ENCODE measurements at regions not wholly inside any gene's neighbourhood (a gene's known extent, or its start where the extent isn't known, plus 50 kb on each side); places are given as distances from the start of the nearest gene placed in this dataset.

DNA sequence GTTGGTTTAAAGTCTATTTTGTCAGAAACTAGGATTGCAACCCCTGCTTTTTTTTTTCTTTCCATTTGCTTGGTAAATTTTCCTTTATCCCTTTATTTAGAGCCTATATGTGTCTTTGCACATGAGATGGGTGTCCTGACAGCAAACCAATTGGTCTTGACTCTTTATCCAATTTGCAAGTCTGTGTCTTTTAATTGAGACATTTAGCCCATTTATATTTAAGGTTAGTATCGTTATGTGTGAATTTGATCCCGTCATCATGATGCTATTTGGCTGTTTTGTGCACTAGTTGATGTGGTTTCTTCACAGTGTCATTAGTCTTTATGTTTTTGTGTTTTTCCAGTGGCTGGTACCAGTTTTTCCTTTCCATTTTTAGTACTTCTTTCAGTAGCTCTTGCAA, 127.7 kb upstream of the ZNF267 start:
- no peak overlapping the region for H3K4me3 ChIP-seq (ENCODE audit: low read depth, low read length, poor library complexity, severe bottlenecking)
- H3K9ac ChIP-seq (ENCODE audit: low read length) = no peak overlapping the region
- no peaks in the 10 kb centered on the region for H3K9me2 ChIP-seq (ENCODE audit: low read depth, low read length)
- no peaks in the 10 kb centered on the region for H4K20me1 ChIP-seq (ENCODE audit: insufficient read depth, low read length)
- H3K27me3 ChIP-seq (ENCODE audit: insufficient read depth, low read length) = no peaks in the 10 kb centered on the region
- H3K9me3 ChIP-seq (ENCODE audit: low read length) = peaks cover 18% of the 10 kb centered on the region
- TF ChIP-seq EZH2 (IDR thresholded peaks at IDR 0.05; ENCODE audit: borderline replicate concordance, low read length) = no peak
- TF ChIP-seq, protein P1, sequence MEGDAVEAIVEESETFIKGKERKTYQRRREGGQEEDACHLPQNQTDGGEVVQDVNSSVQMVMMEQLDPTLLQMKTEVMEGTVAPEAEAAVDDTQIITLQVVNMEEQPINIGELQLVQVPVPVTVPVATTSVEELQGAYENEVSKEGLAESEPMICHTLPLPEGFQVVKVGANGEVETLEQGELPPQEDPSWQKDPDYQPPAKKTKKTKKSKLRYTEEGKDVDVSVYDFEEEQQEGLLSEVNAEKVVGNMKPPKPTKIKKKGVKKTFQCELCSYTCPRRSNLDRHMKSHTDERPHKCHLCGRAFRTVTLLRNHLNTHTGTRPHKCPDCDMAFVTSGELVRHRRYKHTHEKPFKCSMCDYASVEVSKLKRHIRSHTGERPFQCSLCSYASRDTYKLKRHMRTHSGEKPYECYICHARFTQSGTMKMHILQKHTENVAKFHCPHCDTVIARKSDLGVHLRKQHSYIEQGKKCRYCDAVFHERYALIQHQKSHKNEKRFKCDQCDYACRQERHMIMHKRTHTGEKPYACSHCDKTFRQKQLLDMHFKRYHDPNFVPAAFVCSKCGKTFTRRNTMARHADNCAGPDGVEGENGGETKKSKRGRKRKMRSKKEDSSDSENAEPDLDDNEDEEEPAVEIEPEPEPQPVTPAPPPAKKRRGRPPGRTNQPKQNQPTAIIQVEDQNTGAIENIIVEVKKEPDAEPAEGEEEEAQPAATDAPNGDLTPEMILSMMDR (IDR thresholded peaks at IDR 0.05; ENCODE audit: low read length) = no peak
- no peaks in the 10 kb centered on the region for H3K4me1 ChIP-seq (ENCODE audit: insufficient read depth, low read length, severe bottlenecking)
- no peaks in the 10 kb centered on the region for H3F3A ChIP-seq (ENCODE audit: insufficient read depth, low read length)
- no peak overlapping the region for H2AFZ ChIP-seq (ENCODE audit: low read length)
- peaks cover 30% of the 10 kb centered on the region for H3K36me3 ChIP-seq (ENCODE audit: insufficient read depth, low read length)
- H3K79me2 ChIP-seq (ENCODE audit: insufficient read depth, low read length) = 0 out of 2 replicates have a peak, but pooled peaks cover 3% of the 10 kb centered on the region
- no peak overlapping the region for H3K27ac ChIP-seq (ENCODE audit: low read depth, low read length, poor library complexity, severe bottlenecking)
- H3K4me2 ChIP-seq (ENCODE audit: low read length) = no peak overlapping the region

DNA sequence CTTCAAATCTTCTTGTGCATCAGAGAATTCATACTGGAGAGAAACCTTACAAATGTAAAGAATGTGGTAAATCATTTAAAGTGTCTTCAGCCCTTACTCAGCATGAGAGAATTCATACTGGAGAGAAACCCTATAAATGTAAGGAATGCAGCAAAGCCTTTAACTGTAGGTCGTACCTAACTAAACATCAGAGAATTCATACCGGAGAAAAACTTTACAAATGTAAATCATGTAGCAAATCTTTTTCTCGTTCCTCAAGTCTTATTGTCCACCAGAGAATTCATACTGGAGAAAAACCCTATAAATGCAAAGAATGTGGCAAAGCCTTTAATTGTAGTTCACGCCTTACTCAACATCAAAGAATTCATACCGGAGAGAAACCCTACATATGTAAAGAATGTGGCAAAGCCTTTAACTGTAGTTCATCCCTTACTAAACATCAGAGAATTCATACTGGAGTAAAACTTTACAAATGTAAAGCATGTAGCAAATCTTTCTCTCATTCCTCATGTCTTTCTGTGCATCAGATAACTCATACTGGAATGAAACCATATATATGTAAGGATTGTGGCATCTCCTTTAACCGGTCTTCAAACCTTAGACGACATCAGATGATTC, 118.5 kb upstream of the ZNF267 start:
- H3K9ac ChIP-seq (ENCODE audit: low read length) = no peak overlapping the region
- H3K27me3 ChIP-seq (ENCODE audit: insufficient read depth, low read length) = no peaks in the 10 kb centered on the region
- H3K79me2 ChIP-seq (ENCODE audit: insufficient read depth, low read length) = no peaks in the 10 kb centered on the region
- H2AFZ ChIP-seq (ENCODE audit: low read length) = no peak overlapping the region
- H3K4me3 ChIP-seq (ENCODE audit: low read depth, low read length, poor library complexity, severe bottlenecking) = no peak overlapping the region
- H4K20me1 ChIP-seq (ENCODE audit: insufficient read depth, low read length) = no peaks in the 10 kb centered on the region
- TF ChIP-seq, protein P1 (IDR thresholded peaks at IDR 0.05; ENCODE audit: low read length) = no peak
- no peak for TF ChIP-seq EZH2 (IDR thresholded peaks at IDR 0.05; ENCODE audit: borderline replicate concordance, low read length)
- H3F3A ChIP-seq (ENCODE audit: insufficient read depth, low read length) = no peaks in the 10 kb centered on the region
- peaks cover 63% of the 10 kb centered on the region for H3K36me3 ChIP-seq (ENCODE audit: insufficient read depth, low read length)
- H3K27ac ChIP-seq (ENCODE audit: low read depth, low read length, poor library complexity, severe bottlenecking) = no peak overlapping the region
- no peaks in the 10 kb centered on the region for H3K4me1 ChIP-seq (ENCODE audit: insufficient read depth, low read length, severe bottlenecking)
- no peaks in the 10 kb centered on the region for H3K9me2 ChIP-seq (ENCODE audit: low read depth, low read length)
- peaks cover 62% of the 10 kb centered on the region for H3K9me3 ChIP-seq (ENCODE audit: low read length)
- H3K4me2 ChIP-seq (ENCODE audit: low read length) = no peak overlapping the region

DNA sequence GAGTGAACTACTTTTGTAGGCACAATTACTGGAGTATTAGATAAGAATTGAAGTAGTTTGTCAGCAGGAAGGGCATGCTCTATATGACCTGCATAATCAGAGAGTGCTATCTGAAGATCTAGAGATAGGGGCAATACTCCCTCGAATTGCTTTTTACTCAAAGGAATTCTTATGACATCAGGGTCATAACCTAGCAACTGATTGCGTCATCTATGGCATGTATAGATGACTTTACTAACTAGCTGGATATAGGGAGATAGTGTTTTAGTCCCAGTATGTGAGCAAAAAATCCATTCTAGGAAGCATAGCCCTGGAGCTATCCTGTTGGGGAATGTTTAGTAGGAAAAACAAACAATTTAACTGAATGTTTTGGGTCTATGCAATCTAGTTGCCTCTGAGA, 109.5 kb upstream of the ZNF267 start:
- Histone ChIP-seq H3F3A (ENCODE audit: insufficient read depth, low read length) (no peaks in the 10 kb centered on the region), H3K9ac (ENCODE audit: low read length) (no peak overlapping the region), H3K4me1 (ENCODE audit: insufficient read depth, low read length, severe bottlenecking) (no peaks in the 10 kb centered on the region), H3K79me2 (ENCODE audit: insufficient read depth, low read length) (no peaks in the 10 kb centered on the region), H4K20me1 (ENCODE audit: insufficient read depth, low read length) (no peaks in the 10 kb centered on the region), H3K27me3 (ENCODE audit: insufficient read depth, low read length) (no peaks in the 10 kb centered on the region), H3K4me3 (ENCODE audit: low read depth, low read length, poor library complexity, severe bottlenecking) (no peak overlapping the region), H3K4me2 (ENCODE audit: low read length) (no peak overlapping the region), H3K27ac (ENCODE audit: low read depth, low read length, poor library complexity, severe bottlenecking) (no peak overlapping the region), H2AFZ (ENCODE audit: low read length) (no peak overlapping the region), H3K9me3 (ENCODE audit: low read length) (peaks cover 28% of the 10 kb centered on the region), H3K9me2 (ENCODE audit: low read depth, low read length) (no peaks in the 10 kb centered on the region), H3K36me3 (ENCODE audit: insufficient read depth, low read length) (no peaks in the 10 kb centered on the region)
- TF ChIP-seq, protein P1 (IDR thresholded peaks at IDR 0.05; ENCODE audit: low read length) = no peak
- TF ChIP-seq EZH2 (IDR thresholded peaks at IDR 0.05; ENCODE audit: borderline replicate concordance, low read length) = no peak
